Trophoblast cell (in vitro differentiated cells and primary cell): ENCODE measurements at regions not wholly inside any gene's neighbourhood (a gene's known extent, or its start where the extent isn't known, plus 50 kb on each side); places are given as distances from the start of the nearest gene placed in this dataset.

Experiments used
- DNase-seq, 2 donors: peaks; one replicate each; pipeline ENCODE4 v3.0.0-alpha.2; 2016
- H2AFZ ChIP-seq: 2 replicates; pipeline ENCODE4 v1.6.1; 2013; ENCODE audit warnings: low read length, moderate library complexity, mild to moderate bottlenecking; ENCODE audit not compliant: insufficient read depth, poor library complexity
- H2AK5ac ChIP-seq: 2 replicates; pipeline ENCODE4 v1.6.1; 2013; ENCODE audit warnings: mild to moderate bottlenecking, low read length
- H2BK120ac ChIP-seq: 2 replicates; pipeline ENCODE4 v1.6.1; 2013; ENCODE audit warnings: low read length, mild to moderate bottlenecking, moderate library complexity; ENCODE audit not compliant: insufficient read depth, poor library complexity
- H2BK12ac ChIP-seq: 2 replicates; pipeline ENCODE4 v1.6.1; 2013; ENCODE audit warnings: mild to moderate bottlenecking, low read length, moderate library complexity
- H2BK5ac ChIP-seq: 2 replicates; pipeline ENCODE4 v1.6.1; 2013; ENCODE audit warnings: low read length, low read depth, moderate library complexity, mild to moderate bottlenecking; ENCODE audit not compliant: poor library complexity
- H3K14ac ChIP-seq: 2 replicates; pipeline ENCODE4 v1.6.1; 2013; ENCODE audit warnings: mild to moderate bottlenecking, low read length
- H3K18ac ChIP-seq: 2 replicates; pipeline ENCODE4 v1.6.1; 2013; ENCODE audit warnings: mild to moderate bottlenecking, low read length
- H3K23ac ChIP-seq: 2 replicates; pipeline ENCODE4 v1.6.1; 2013; ENCODE audit warnings: low read length
- H3K27ac ChIP-seq: 2 replicates; pipeline ENCODE4 v1.5.1; 2013; ENCODE audit warnings: low read depth, mild to moderate bottlenecking, inconsistent platforms, low read length, moderate library complexity
- H3K27me3 ChIP-seq: 2 replicates; pipeline ENCODE4 v1.6.1; 2013; ENCODE audit warnings: inconsistent platforms, mild to moderate bottlenecking, low read length, moderate library complexity; ENCODE audit not compliant: insufficient read depth
- H3K36me3 ChIP-seq, 2 experiments: 1 replicate in 1 of 2; 2 replicates in 1 of 2; pipeline ENCODE4 v1.6.1; 2013; ENCODE audit warnings: low read length in 2 of 2, mild to moderate bottlenecking in 2 of 2, moderate library complexity in 1 of 2; ENCODE audit not compliant: insufficient read depth in 2 of 2, control insufficient read depth in 1 of 2
- H3K4ac ChIP-seq: 2 replicates; pipeline ENCODE4 v1.6.1; 2013; ENCODE audit warnings: low read depth, mild to moderate bottlenecking, low read length, moderate library complexity
- H3K4me1 ChIP-seq, 2 experiments: 1 replicate in 1 of 2; 2 replicates in 1 of 2; pipeline ENCODE4 v1.6.1; 2013; ENCODE audit warnings: low read length in 2 of 2, mild to moderate bottlenecking in 2 of 2, moderate library complexity in 1 of 2; ENCODE audit not compliant: insufficient read depth in 2 of 2, control insufficient read depth in 1 of 2
- H3K4me2 ChIP-seq: 2 replicates; pipeline ENCODE4 v1.6.1; 2013; ENCODE audit warnings: inconsistent platforms, mild to moderate bottlenecking, low read length, moderate library complexity
- H3K4me3 ChIP-seq: 2 replicates; pipeline ENCODE4 v1.5.1; 2013; ENCODE audit warnings: mild to moderate bottlenecking, low read depth, low read length, inconsistent platforms
- H3K79me1 ChIP-seq: one replicate; pipeline ENCODE4 v1.6.1; 2013; ENCODE audit warnings: low read length
- H3K79me2 ChIP-seq: 2 replicates; pipeline ENCODE4 v1.6.1; 2013; ENCODE audit warnings: low read length, mild to moderate bottlenecking; ENCODE audit not compliant: control insufficient read depth, insufficient read depth, poor library complexity
- H3K9ac ChIP-seq: 2 replicates; pipeline ENCODE4 v1.6.1; 2013; ENCODE audit warnings: mild to moderate bottlenecking, low read length
- H3K9me3 ChIP-seq: 2 replicates; pipeline ENCODE4 v1.6.1; 2013; ENCODE audit warnings: low read depth, mild to moderate bottlenecking, control low read depth, inconsistent platforms, low read length; ENCODE audit not compliant: insufficient read depth
- H4K12ac ChIP-seq: 2 replicates; pipeline ENCODE4 v1.6.1; 2013; ENCODE audit warnings: low read depth, mild to moderate bottlenecking, low read length, moderate library complexity
- H4K8ac ChIP-seq: 2 replicates; pipeline ENCODE4 v1.6.1; 2013; ENCODE audit warnings: low read depth, mild to moderate bottlenecking, low read length, moderate library complexity
- H4K91ac ChIP-seq: one replicate; pipeline ENCODE4 v1.6.1; 2013; ENCODE audit warnings: low read depth, mild to moderate bottlenecking, low read length, moderate library complexity
- WGBS: extraction: QIAGEN DNeasy Blood & Tissue Kit; methylation state at CpG from one replicate; pipeline ENCODE4 v1.1.7; 2013; ENCODE audit warnings: missing lambda C conversion rate; ENCODE audit not compliant: insufficient read length, insufficient coverage; ENCODE audit errors: extremely low coverage; 5-methylcytosine and 5-hydroxymethylcytosine counted together

- H3K14ac ChIP-seq: no peak overlapping the region
- no peaks in the 10 kb centered on the region for H3K4me1 ChIP-seq
- H3K18ac ChIP-seq: no peak overlapping the region
- H3K27ac ChIP-seq: no peak overlapping the region
- no peaks in the 10 kb centered on the region for H3K79me2 ChIP-seq
- H2BK5ac ChIP-seq: no peak overlapping the region
- no peak overlapping the region for H3K9ac ChIP-seq
- no peak overlapping the region for H4K12ac ChIP-seq
- no peaks in the 10 kb centered on the region for H3K9me3 ChIP-seq
- no peak overlapping the region for H3K4me2 ChIP-seq
- no peaks in the 10 kb centered on the region for H3K79me1 ChIP-seq
- no peak overlapping the region for H4K8ac ChIP-seq
- H2AK5ac ChIP-seq: no peak overlapping the region
- H3K4ac ChIP-seq: no peak overlapping the region
- H3K4me3 ChIP-seq: no peak overlapping the region
- H3K23ac ChIP-seq: no peak overlapping the region
- H3K36me3 ChIP-seq: no peaks in the 10 kb centered on the region
- no peak overlapping the region for H2BK12ac ChIP-seq
- H2BK120ac ChIP-seq: no peak overlapping the region
- H4K91ac ChIP-seq: no peak overlapping the region
- DNase-seq: no peak
- H3K27me3 ChIP-seq: no peaks in the 10 kb centered on the region
- no peak overlapping the region for H2AFZ ChIP-seq
These were observed 1189.3 kb upstream of the CITED2 start for GRCh38 chr6:140563728-140564127.

DNA sequence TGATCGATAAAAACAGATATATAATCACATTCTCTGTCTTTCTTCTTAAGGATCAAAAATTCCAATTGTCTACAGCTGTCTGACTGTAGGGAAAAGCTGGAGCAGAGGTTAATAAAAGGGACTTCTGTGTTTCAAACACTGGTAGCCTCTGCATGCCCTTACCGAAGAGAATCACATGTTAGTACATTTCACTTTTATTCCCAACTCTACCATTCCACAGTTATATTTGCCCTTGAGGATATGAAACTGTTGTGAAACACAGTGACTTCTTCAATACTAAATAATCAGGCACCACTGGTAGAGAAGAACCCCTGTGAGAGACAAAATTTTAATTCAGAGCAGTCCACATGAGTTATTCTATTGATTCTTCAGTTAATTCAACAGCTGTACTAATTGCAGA is 1187.3 kb upstream of the CITED2 start:
- Histone ChIP-seq H4K12ac (no peak overlapping the region), H3K4ac (no peak overlapping the region), H3K23ac (no peak overlapping the region), H3K79me2 (no peaks in the 10 kb centered on the region), H3K9me3 (no peaks in the 10 kb centered on the region), H3K79me1 (no peaks in the 10 kb centered on the region), H4K8ac (no peak overlapping the region), H3K36me3 (no peaks in the 10 kb centered on the region), H2BK120ac (no peak overlapping the region), H3K27me3 (no peaks in the 10 kb centered on the region), H3K9ac (no peak overlapping the region), H3K4me1 (no peaks in the 10 kb centered on the region), H4K91ac (no peak overlapping the region), H2AFZ (no peak overlapping the region), H3K14ac (no peak overlapping the region), H2AK5ac (no peak overlapping the region), H3K4me2 (no peak overlapping the region), H3K4me3 (no peak overlapping the region), H3K27ac (no peak overlapping the region), H2BK5ac (no peak overlapping the region), H3K18ac (no peak overlapping the region), H2BK12ac (no peak overlapping the region)
- WGBS: no CpG with 5 or more reads among the region's 2 CpGs
- DNase-seq: no peak

DNA sequence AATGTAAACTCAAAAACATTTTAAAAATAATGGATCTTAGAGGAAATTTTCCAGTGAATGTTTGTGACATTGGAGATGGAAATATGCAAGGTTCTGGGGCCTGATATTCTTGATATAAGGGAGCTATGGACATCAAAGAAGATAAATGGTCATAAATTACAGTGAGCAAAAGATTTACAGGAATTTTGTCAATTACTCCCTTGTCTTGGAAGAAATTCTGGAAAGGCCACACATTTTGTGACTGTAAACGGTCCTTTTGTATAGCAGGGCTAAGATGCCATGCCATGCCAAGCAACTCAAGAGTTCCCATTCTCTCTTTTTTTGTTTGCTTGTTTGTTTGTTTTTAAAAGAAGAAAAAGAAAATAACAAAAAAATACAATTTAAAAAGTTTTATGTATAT is 1186.2 kb upstream of the CITED2 start:
- Histone ChIP-seq H3K18ac (no peak overlapping the region), H3K4ac (no peak overlapping the region), H3K23ac (no peak overlapping the region), H4K91ac (no peak overlapping the region), H2AFZ (no peak overlapping the region), H3K4me3 (no peak overlapping the region), H3K79me2 (no peaks in the 10 kb centered on the region), H4K12ac (no peak overlapping the region), H2BK5ac (no peak overlapping the region), H3K27ac (no peak overlapping the region), H2AK5ac (no peak overlapping the region), H2BK120ac (no peak overlapping the region), H4K8ac (no peak overlapping the region), H3K9ac (no peak overlapping the region), H3K36me3 (no peaks in the 10 kb centered on the region), H3K4me1 (no peaks in the 10 kb centered on the region), H3K14ac (no peak overlapping the region), H2BK12ac (no peak overlapping the region), H3K79me1 (no peaks in the 10 kb centered on the region), H3K27me3 (no peaks in the 10 kb centered on the region), H3K4me2 (no peak overlapping the region), H3K9me3 (no peaks in the 10 kb centered on the region)
- no peak for DNase-seq
- no CpG with 5 or more reads among the region's 1 CpG for WGBS

DNA sequence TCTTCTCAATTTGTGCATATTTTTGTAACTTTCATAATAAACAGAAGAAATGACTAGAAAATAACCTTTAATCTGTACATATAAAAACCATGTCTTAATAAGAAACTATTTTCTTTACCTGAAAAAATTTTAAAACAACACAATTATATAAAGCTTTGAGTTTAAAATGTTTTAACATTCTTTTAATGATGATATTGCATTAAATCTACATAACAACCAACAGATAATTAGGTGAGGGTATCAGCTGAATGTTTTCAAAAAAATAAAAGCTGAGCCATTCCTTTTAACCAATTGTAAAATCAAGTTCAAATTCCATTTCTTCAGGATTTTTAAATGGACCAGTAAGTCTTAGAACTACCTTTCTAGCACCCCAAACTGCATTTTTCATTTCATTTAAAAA is 1185.0 kb upstream of the CITED2 start:
- H4K12ac ChIP-seq: no peak overlapping the region
- no peak overlapping the region for H2BK12ac ChIP-seq
- no peak overlapping the region for H4K8ac ChIP-seq
- H3K9ac ChIP-seq: no peak overlapping the region
- no peaks in the 10 kb centered on the region for H3K79me1 ChIP-seq
- no peak overlapping the region for H3K4ac ChIP-seq
- H3K4me2 ChIP-seq: no peak overlapping the region
- no peaks in the 10 kb centered on the region for H3K4me1 ChIP-seq
- no peak overlapping the region for H3K14ac ChIP-seq
- no peaks in the 10 kb centered on the region for H3K9me3 ChIP-seq
- H3K18ac ChIP-seq: no peak overlapping the region
- no peaks in the 10 kb centered on the region for H3K79me2 ChIP-seq
- H3K27me3 ChIP-seq: no peaks in the 10 kb centered on the region
- no peak for DNase-seq
- H4K91ac ChIP-seq: no peak overlapping the region
- no peak overlapping the region for H3K27ac ChIP-seq
- no peak overlapping the region for H3K23ac ChIP-seq
- no peak overlapping the region for H2AK5ac ChIP-seq
- no peak overlapping the region for H2AFZ ChIP-seq
- H2BK5ac ChIP-seq: no peak overlapping the region
- H2BK120ac ChIP-seq: no peak overlapping the region
- H3K36me3 ChIP-seq: no peaks in the 10 kb centered on the region
- H3K4me3 ChIP-seq: no peak overlapping the region

DNA sequence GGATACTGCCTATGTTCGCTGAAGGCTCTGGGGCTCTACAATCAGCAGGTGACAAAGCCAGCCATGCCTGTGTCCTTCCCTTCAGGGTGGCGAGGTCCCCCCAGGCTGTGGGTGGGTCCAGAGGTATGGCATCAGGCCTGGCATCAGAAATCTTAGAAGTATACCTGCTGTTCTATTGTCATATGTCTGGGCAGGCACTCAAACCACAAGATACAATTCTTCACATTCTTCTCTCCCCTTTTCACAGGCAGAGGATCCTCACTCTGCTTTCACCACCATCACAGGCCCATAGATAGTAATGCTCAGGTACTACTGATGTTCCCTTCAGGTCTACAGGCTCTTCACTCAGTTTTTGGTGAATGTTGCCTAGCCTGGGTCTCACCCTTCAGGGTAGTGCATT is 1180.0 kb upstream of the CITED2 start:
- no peak overlapping the region for H3K4me2 ChIP-seq
- no peak overlapping the region for H3K18ac ChIP-seq
- H3K27ac ChIP-seq: no peak overlapping the region
- no CpG with 5 or more reads among the region's 2 CpGs for WGBS
- no peaks in the 10 kb centered on the region for H3K27me3 ChIP-seq
- no peaks in the 10 kb centered on the region for H3K4me1 ChIP-seq
- H2BK120ac ChIP-seq: no peak overlapping the region
- no peak overlapping the region for H3K4ac ChIP-seq
- no peak overlapping the region for H3K9ac ChIP-seq
- no peak overlapping the region for H4K12ac ChIP-seq
- H4K8ac ChIP-seq: no peak overlapping the region
- H3K9me3 ChIP-seq: no peaks in the 10 kb centered on the region
- H3K23ac ChIP-seq: no peak overlapping the region
- no peak overlapping the region for H3K4me3 ChIP-seq
- H2AFZ ChIP-seq: no peak overlapping the region
- H2BK5ac ChIP-seq: no peak overlapping the region
- H4K91ac ChIP-seq: no peak overlapping the region
- no peak for DNase-seq
- H3K14ac ChIP-seq: no peak overlapping the region
- no peak overlapping the region for H2AK5ac ChIP-seq
- H3K79me1 ChIP-seq: no peaks in the 10 kb centered on the region
- no peaks in the 10 kb centered on the region for H3K79me2 ChIP-seq
- no peak overlapping the region for H2BK12ac ChIP-seq
- no peaks in the 10 kb centered on the region for H3K36me3 ChIP-seq
